PFSK-1 (cell line): ENCODE measurements at regions not wholly inside any gene's neighbourhood (a gene's known extent, or its start where the extent isn't known, plus 50 kb on each side); places are given as distances from the start of the nearest gene placed in this dataset.

Source experiments
- FOXP2 ChIP-seq: optimal IDR thresholded peaks from 2 replicates; pipeline ENCODE3; 2011; ENCODE audit warnings: borderline replicate concordance, control low read depth, inconsistent platforms; ENCODE audit not compliant: insufficient read depth; ENCODE audit errors: extremely low read length, extremely low read depth
- POLR2AphosphoS5 ChIP-seq: IDR thresholded peaks from 2 replicates; pipeline ENCODE4 v1.6.1; 2012; ENCODE audit warnings: low read depth, mild to moderate bottlenecking, control low read depth, low read length, moderate library complexity
- REST ChIP-seq, 2 experiments: IDR thresholded peaks; 2 replicates each; pipeline versions ENCODE4 v1.6.1 to v1.8.0; 2011 to 2012; ENCODE audit warnings: low read depth in 2 of 2, low read length in 2 of 2, control low read depth in 1 of 2, inconsistent platforms in 1 of 2, mild to moderate bottlenecking in 1 of 2, moderate library complexity in 1 of 2; ENCODE audit not compliant: insufficient read depth in 1 of 2
- SIN3A ChIP-seq: IDR thresholded peaks from 2 replicates; pipeline ENCODE4 v1.6.1; 2012; ENCODE audit warnings: mild to moderate bottlenecking, low read length, moderate library complexity, borderline replicate concordance; ENCODE audit not compliant: insufficient read depth
- TAF1 ChIP-seq: IDR thresholded peaks from 2 replicates; pipeline ENCODE4 v1.6.1; 2012; ENCODE audit warnings: low read length, control low read depth, borderline replicate concordance; ENCODE audit not compliant: insufficient read depth

- no peak for TF ChIP-seq TAF1
- no peak for TF ChIP-seq FOXP2
- no peak for TF ChIP-seq POLR2AphosphoS5
- TF ChIP-seq REST (IDR thresholded peaks at IDR 0.05; ENCODE audit: insufficient read depth in 1 of 2, low read depth in 2 of 2, low read length in 2 of 2): no peak
- no peak for TF ChIP-seq SIN3A
Measured at GRCh38 chr1:244974550-244974949, 110.2 kb upstream of the HNRNPU start.

- TF ChIP-seq FOXP2 (no peak), SIN3A (no peak), TAF1 (no peak), POLR2AphosphoS5 (no peak), REST (IDR thresholded peaks at IDR 0.05; ENCODE audit: insufficient read depth in 1 of 2, low read depth in 2 of 2, low read length in 2 of 2) (no peak)
Measured at GRCh38 chr1:244974106-244974505, 109.8 kb upstream of the HNRNPU start.

- no peak for TF ChIP-seq POLR2AphosphoS5
- no peak for TF ChIP-seq TAF1
- no peak for TF ChIP-seq SIN3A
- TF ChIP-seq REST (IDR thresholded peaks at IDR 0.05; ENCODE audit: insufficient read depth in 1 of 2, low read depth in 2 of 2, low read length in 2 of 2): no peak
- TF ChIP-seq FOXP2: no peak
Measured at GRCh38 chr1:244971552-244972216, 107.3 kb upstream of the HNRNPU start.

- TF ChIP-seq REST (IDR thresholded peaks at IDR 0.05; ENCODE audit: insufficient read depth in 1 of 2, low read depth in 2 of 2, low read length in 2 of 2) (peak; percentile 29 to 38; a peak in 1 of 4 replicates), FOXP2 (peak; percentile 72), SIN3A (no peak), POLR2AphosphoS5 (peak; percentile 76), TAF1 (peak; percentile 83)
Measured at GRCh38 chr1:244970744-244971551, 106.6 kb upstream of the HNRNPU start.
